Esophagus squamous epithelium (tissue), 5 donors: ENCODE measurements at regions not wholly inside any gene's neighbourhood (a gene's known extent, or its start where the extent isn't known, plus 50 kb on each side); places are given as distances from the start of the nearest gene placed in this dataset.

Experiments used
- DNase-seq: peaks from one replicate; lab custom pipeline; 2025; lab: John Stamatoyannopoulos, UW
- H3K27ac ChIP-seq, 4 donors: fragments of 200-600 bp; sonication (generic); one replicate each; pipeline ENCODE4 v1.5.1; 2016 to 2019; ENCODE audit warnings: mild to moderate bottlenecking in 1 of 4
- H3K27me3 ChIP-seq, 4 donors: fragments of 200-600 bp; sonication (generic); 1 replicate in 3 of 4; 2 replicates in 1 of 4; pipeline versions ENCODE4 v1.5.1 to v1.6.0; 2017 to 2021; ENCODE audit warnings: antibody characterized with exemption in 1 of 4
- H3K36me3 ChIP-seq, 3 donors: fragments of 200-600 bp; sonication (generic); one replicate each; pipeline ENCODE4 v1.5.1; 2016 to 2019
- H3K4me1 ChIP-seq, 3 donors: fragments of 200-600 bp; sonication (generic); one replicate each; pipeline ENCODE4 v1.5.1; 2017 to 2019
- H3K4me3 ChIP-seq, 4 donors: fragments of 200-600 bp; sonication (generic); 1 replicate in 3 of 4; 2 replicates in 1 of 4; pipeline ENCODE4 v1.5.1; 2016 to 2019; ENCODE audit warnings: mild to moderate bottlenecking in 2 of 4, moderate library complexity in 1 of 4
- H3K9me3 ChIP-seq, 3 donors: fragments of 200-600 bp; sonication (generic); one replicate each; pipeline ENCODE4 v1.5.1; 2016 to 2019
- CTCF ChIP-seq, 6 experiments: fragments of 450-650 bp in 4 of 6; fragments of 200-600 bp in 2 of 6; sonication (generic) in 2 of 6; IDR thresholded peaks; one replicate each; pipeline ENCODE4 v1.5.1; 2016 to 2019; ENCODE audit warnings: antibody characterized with exemption in 6 of 6, mild to moderate bottlenecking in 4 of 6, moderate library complexity in 4 of 6
- POLR2A ChIP-seq, 4 donors: fragments of 450-650 bp; IDR thresholded peaks; one replicate each; pipeline ENCODE4 v1.6.1; 2017; ENCODE audit warnings: antibody characterized with exemption in 4 of 4, mild to moderate bottlenecking in 4 of 4, moderate library complexity in 3 of 4
- WGBS, 2 donors: methylation state at CpG; one replicate each; pipeline ENCODE4 v1.1.5; 2018; 5-methylcytosine and 5-hydroxymethylcytosine counted together
- intact Hi-C: fragments of 100-400 bp; cut with DNase I; formaldehyde crosslinking; loops from one replicate; pipeline ENCODE4 v1.15.0; 2022
- donor health status: DM: yes; HTN: yes; CAD: no.

GRCh38 chr13:30119476-30119875 lies 187.9 kb downstream of the KATNAL1 start:
- WGBS, 2 donors: 17 to 26% methylated on average over 6 of the region's 6 CpGs
- intact Hi-C loops: loop anchor here (10.0 kb wide), 2 partner anchors 195 to 615 kb away; no protein-coding TSS in a partner anchor
- no peak overlapping the region for H3K4me3 ChIP-seq
- no peaks in the 10 kb centered on the region for H3K36me3 ChIP-seq
- no peak overlapping the region for H3K27ac ChIP-seq
- TF ChIP-seq CTCF (IDR thresholded peaks at IDR 0.05): no peak
- H3K9me3 ChIP-seq: no peaks in the 10 kb centered on the region
- DNase-seq: no peak
- peaks cover 0 to 11% (median 0%) of the 10 kb centered on the region in 4 donors for H3K27me3 ChIP-seq
- peaks cover 0 to 23% (median 8%) of the 10 kb centered on the region in 3 donors for H3K4me1 ChIP-seq

GRCh38 chr13:30116379-30116778 lies 191.0 kb downstream of the KATNAL1 start:
- TF ChIP-seq POLR2A (IDR thresholded peaks at IDR 0.05) (no peak), CTCF (IDR thresholded peaks at IDR 0.05) (no peak)

GRCh38 chr13:30115257-30115600 lies 192.1 kb downstream of the KATNAL1 start:
- intact Hi-C loops: loop anchor here (10.0 kb wide), 2 partner anchors 190 to 610 kb away; no protein-coding TSS in a partner anchor
- H3K4me3 ChIP-seq: peak overlapping the region; percentile 59 to 84 (median 72)
- no peaks in the 10 kb centered on the region for H3K36me3 ChIP-seq
- H3K27me3 ChIP-seq: peaks cover 0 to 11% (median 0%) of the 10 kb centered on the region in 4 donors
- H3K27ac ChIP-seq: peak overlapping the region in 1 of 4 donors; percentile 57
- H3K4me1 ChIP-seq: peaks cover 0 to 46% (median 22%) of the 10 kb centered on the region in 3 donors
- H3K9me3 ChIP-seq: no peaks in the 10 kb centered on the region
- DNase-seq: no peak
- TF ChIP-seq POLR2A (IDR thresholded peaks at IDR 0.05) (no peak), CTCF (IDR thresholded peaks at IDR 0.05) (no peak)
- 9 to 15% methylated on average over 9 of the region's 9 CpGs for whole genome bisulfite sequencing, 2 donors

More at GRCh38 chr13:30116379-30116778, 191.0 kb downstream of the KATNAL1 start:
- Histone ChIP-seq H3K4me3 (no peak overlapping the region), H3K9me3 (no peaks in the 10 kb centered on the region), H3K27ac (no peak overlapping the region), H3K4me1 (peaks cover 0 to 46% (median 22%) of the 10 kb centered on the region in 3 donors), H3K36me3 (no peaks in the 10 kb centered on the region), H3K27me3 (peaks cover 0 to 11% (median 0%) of the 10 kb centered on the region in 4 donors)
- 80 to 94% methylated on average over 1 to 2 of the region's 6 CpGs for WGBS, 2 donors
- DNase-seq: no peak
- intact Hi-C loops: loop anchor here (10.0 kb wide), 2 partner anchors 192 to 612 kb away; no protein-coding TSS in a partner anchor

GRCh38 chr13:30114571-30115256 lies 192.6 kb downstream of the KATNAL1 start:
- H3K36me3 ChIP-seq: no peaks in the 10 kb centered on the region
- H3K27ac ChIP-seq: peak overlapping the region; percentile 57 to 83 (median 79)
- peak in 2 of 4 donors; percentile 50 to 65 for TF ChIP-seq POLR2A (IDR thresholded peaks at IDR 0.05)
- TF ChIP-seq CTCF (IDR thresholded peaks at IDR 0.05): peak; percentile 89 to 97 (median 94)
- peaks cover 0 to 9% (median 0%) of the 10 kb centered on the region in 4 donors for H3K27me3 ChIP-seq
- peak; percentile 24 for DNase-seq
- H3K4me1 ChIP-seq: peaks cover 0 to 46% (median 22%) of the 10 kb centered on the region in 3 donors
- H3K9me3 ChIP-seq: no peaks in the 10 kb centered on the region
- intact Hi-C loops: loop anchor here (5.0 to 10.0 kb wide), 4 partner anchors 190 to 610 kb away; no protein-coding TSS in a partner anchor
- 0 to 4% methylated on average over 3 to 5 of the region's 67 CpGs for WGBS, 2 donors
- peak overlapping the region; percentile 59 to 84 (median 72) for H3K4me3 ChIP-seq

- 10 to 47% methylated on average over 5 to 6 of the region's 15 CpGs for WGBS, 2 donors
- intact Hi-C loops: loop anchor here (5.0 to 10.0 kb wide), 4 partner anchors 189 to 609 kb away; no protein-coding TSS in a partner anchor
- H3K27ac ChIP-seq: peak overlapping the region; percentile 57 to 83 (median 79)
- DNase-seq: no peak
- TF ChIP-seq CTCF (IDR thresholded peaks at IDR 0.05) (no peak), POLR2A (IDR thresholded peaks at IDR 0.05) (no peak)
- H3K36me3 ChIP-seq: no peaks in the 10 kb centered on the region
- H3K4me1 ChIP-seq: peaks cover 0 to 42% (median 22%) of the 10 kb centered on the region in 3 donors
- H3K27me3 ChIP-seq: peaks cover 0 to 3% (median 0%) of the 10 kb centered on the region in 4 donors
- H3K4me3 ChIP-seq: peak overlapping the region; percentile 59 to 84 (median 72)
- no peaks in the 10 kb centered on the region for H3K9me3 ChIP-seq
These were observed 193.3 kb downstream of the KATNAL1 start for GRCh38 chr13:30113983-30114570.
